Tibial nerve (tissue), 1 donor: ENCODE measurements at regions not wholly inside any gene's neighbourhood (a gene's known extent, or its start where the extent isn't known, plus 50 kb on each side); places are given as distances from the start of the nearest gene placed in this dataset. TPM values are rescaled to one million over a fixed set of nuclear protein-coding genes. Genes with fewer than 3 reads are reported as not detected.

Experiments used
- small RNA-seq: library from RNA; depleted of rRNA; stranded (forward); fragments of <200 nt; gene quantifications from one replicate; pipeline ENCODE3, GENCODE V24; 2016

Small RNAs in the stretch of these regions (small RNA-seq; reads per million reads assigned to genes)
- not detected for gene MIR2114
